ENCODE measurements at regions not wholly inside any gene's neighbourhood (a gene's known extent, or its start where the extent isn't known, plus 50 kb on each side); places are given as distances from the start of the nearest gene placed in this dataset.

- TF ChIP-seq, protein P1, sequence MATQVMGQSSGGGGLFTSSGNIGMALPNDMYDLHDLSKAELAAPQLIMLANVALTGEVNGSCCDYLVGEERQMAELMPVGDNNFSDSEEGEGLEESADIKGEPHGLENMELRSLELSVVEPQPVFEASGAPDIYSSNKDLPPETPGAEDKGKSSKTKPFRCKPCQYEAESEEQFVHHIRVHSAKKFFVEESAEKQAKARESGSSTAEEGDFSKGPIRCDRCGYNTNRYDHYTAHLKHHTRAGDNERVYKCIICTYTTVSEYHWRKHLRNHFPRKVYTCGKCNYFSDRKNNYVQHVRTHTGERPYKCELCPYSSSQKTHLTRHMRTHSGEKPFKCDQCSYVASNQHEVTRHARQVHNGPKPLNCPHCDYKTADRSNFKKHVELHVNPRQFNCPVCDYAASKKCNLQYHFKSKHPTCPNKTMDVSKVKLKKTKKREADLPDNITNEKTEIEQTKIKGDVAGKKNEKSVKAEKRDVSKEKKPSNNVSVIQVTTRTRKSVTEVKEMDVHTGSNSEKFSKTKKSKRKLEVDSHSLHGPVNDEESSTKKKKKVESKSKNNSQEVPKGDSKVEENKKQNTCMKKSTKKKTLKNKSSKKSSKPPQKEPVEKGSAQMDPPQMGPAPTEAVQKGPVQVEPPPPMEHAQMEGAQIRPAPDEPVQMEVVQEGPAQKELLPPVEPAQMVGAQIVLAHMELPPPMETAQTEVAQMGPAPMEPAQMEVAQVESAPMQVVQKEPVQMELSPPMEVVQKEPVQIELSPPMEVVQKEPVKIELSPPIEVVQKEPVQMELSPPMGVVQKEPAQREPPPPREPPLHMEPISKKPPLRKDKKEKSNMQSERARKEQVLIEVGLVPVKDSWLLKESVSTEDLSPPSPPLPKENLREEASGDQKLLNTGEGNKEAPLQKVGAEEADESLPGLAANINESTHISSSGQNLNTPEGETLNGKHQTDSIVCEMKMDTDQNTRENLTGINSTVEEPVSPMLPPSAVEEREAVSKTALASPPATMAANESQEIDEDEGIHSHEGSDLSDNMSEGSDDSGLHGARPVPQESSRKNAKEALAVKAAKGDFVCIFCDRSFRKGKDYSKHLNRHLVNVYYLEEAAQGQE (IDR thresholded peaks at IDR 0.05) = no peak
- no peak for TF ChIP-seq TAF1 (conservative IDR thresholded peaks at IDR 0.05)
- TF ChIP-seq, protein P2, sequence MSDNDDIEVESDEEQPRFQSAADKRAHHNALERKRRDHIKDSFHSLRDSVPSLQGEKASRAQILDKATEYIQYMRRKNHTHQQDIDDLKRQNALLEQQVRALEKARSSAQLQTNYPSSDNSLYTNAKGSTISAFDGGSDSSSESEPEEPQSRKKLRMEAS (IDR thresholded peaks at IDR 0.05) = no peak
- no peak for TF ChIP-seq EGR1 (IDR thresholded peaks at IDR 0.05; ENCODE audit: low read depth in 2 of 2)
- no peak for TF ChIP-seq GABPA (IDR thresholded peaks at IDR 0.05 in 1 of 2, conservative IDR thresholded peaks at IDR 0.05 in 1 of 2)
- no peak for TF ChIP-seq JUND (IDR thresholded peaks at IDR 0.05)
- TF ChIP-seq RAD21 (IDR thresholded peaks at IDR 0.05) = no peak
- TF ChIP-seq NR2F2 (IDR thresholded peaks at IDR 0.05) = no peak
- TF ChIP-seq FOXA2 (IDR thresholded peaks at IDR 0.05) = no peak
These were observed 617.6 kb downstream of the ADCYAP1 start (continued) for GRCh38 chr18:1522249-1522615.

GRCh38 chr18:1526991-1527390 is 622.3 kb downstream of the ADCYAP1 start:
- TF ChIP-seq GABPA (IDR thresholded peaks at IDR 0.05 in 1 of 2, conservative IDR thresholded peaks at IDR 0.05 in 1 of 2) = no peak
- TF ChIP-seq FOXA1 (IDR thresholded peaks at IDR 0.05) = no peak
- TF ChIP-seq, protein P3, sequence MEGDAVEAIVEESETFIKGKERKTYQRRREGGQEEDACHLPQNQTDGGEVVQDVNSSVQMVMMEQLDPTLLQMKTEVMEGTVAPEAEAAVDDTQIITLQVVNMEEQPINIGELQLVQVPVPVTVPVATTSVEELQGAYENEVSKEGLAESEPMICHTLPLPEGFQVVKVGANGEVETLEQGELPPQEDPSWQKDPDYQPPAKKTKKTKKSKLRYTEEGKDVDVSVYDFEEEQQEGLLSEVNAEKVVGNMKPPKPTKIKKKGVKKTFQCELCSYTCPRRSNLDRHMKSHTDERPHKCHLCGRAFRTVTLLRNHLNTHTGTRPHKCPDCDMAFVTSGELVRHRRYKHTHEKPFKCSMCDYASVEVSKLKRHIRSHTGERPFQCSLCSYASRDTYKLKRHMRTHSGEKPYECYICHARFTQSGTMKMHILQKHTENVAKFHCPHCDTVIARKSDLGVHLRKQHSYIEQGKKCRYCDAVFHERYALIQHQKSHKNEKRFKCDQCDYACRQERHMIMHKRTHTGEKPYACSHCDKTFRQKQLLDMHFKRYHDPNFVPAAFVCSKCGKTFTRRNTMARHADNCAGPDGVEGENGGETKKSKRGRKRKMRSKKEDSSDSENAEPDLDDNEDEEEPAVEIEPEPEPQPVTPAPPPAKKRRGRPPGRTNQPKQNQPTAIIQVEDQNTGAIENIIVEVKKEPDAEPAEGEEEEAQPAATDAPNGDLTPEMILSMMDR (IDR thresholded peaks at IDR 0.05; ENCODE audit: low read depth, low read length, missing input control) = no peak
- no peak for TF ChIP-seq EGR1 (IDR thresholded peaks at IDR 0.05; ENCODE audit: low read depth in 2 of 2)
- TF ChIP-seq HNF4A (conservative IDR thresholded peaks at IDR 0.05) = peak; percentile 12 to 28
- no peak for TF ChIP-seq JUND (IDR thresholded peaks at IDR 0.05)
- TF ChIP-seq SP1 (IDR thresholded peaks at IDR 0.05) = no peak
- Histone ChIP-seq H3K9ac (ENCODE audit: low read depth in 1 of 2, low read length in 2 of 2) (no peak overlapping the region), H3K27me3 (ENCODE audit: control insufficient read depth in 4 of 4, insufficient read depth in 4 of 4, low read length in 3 of 4) (no peaks in the 10 kb centered on the region), H3K4me1 (ENCODE audit: control insufficient read depth in 4 of 4, insufficient read depth in 4 of 4, low read length in 3 of 4) (peaks cover 0 to 8% (median 4%) of the 10 kb centered on the region in 4 donors), H3K27ac (ENCODE audit: low read depth in 1 of 2, low read length in 2 of 2) (no peak overlapping the region), H3K4me3 (ENCODE audit: low read depth in 1 of 3, low read length in 3 of 3) (no peak overlapping the region), H3K9me3 (ENCODE audit: control insufficient read depth in 4 of 4, low read length in 3 of 4) (no peaks in the 10 kb centered on the region), H3K36me3 (ENCODE audit: control insufficient read depth in 4 of 4, insufficient read depth in 3 of 4, low read depth in 1 of 4, low read length in 3 of 4) (no peaks in the 10 kb centered on the region)
- 29% methylated on average over 1 of the region's 1 CpG for WGBS
- no peak for DNase-seq (ENCODE audit: low spot score)

- no peak overlapping the region for H3K27ac ChIP-seq (ENCODE audit: low read depth in 1 of 2, low read length in 2 of 2)
- TF ChIP-seq GABPA (IDR thresholded peaks at IDR 0.05 in 1 of 2, conservative IDR thresholded peaks at IDR 0.05 in 1 of 2) = no peak
- no peak for TF ChIP-seq NR2F2 (IDR thresholded peaks at IDR 0.05)
- no peak for TF ChIP-seq TAF1 (conservative IDR thresholded peaks at IDR 0.05)
- no peak for TF ChIP-seq RXRA (IDR thresholded peaks at IDR 0.05)
- TF ChIP-seq, protein P3 (IDR thresholded peaks at IDR 0.05; ENCODE audit: low read depth, low read length, missing input control) = no peak
- TF ChIP-seq, protein P4, sequence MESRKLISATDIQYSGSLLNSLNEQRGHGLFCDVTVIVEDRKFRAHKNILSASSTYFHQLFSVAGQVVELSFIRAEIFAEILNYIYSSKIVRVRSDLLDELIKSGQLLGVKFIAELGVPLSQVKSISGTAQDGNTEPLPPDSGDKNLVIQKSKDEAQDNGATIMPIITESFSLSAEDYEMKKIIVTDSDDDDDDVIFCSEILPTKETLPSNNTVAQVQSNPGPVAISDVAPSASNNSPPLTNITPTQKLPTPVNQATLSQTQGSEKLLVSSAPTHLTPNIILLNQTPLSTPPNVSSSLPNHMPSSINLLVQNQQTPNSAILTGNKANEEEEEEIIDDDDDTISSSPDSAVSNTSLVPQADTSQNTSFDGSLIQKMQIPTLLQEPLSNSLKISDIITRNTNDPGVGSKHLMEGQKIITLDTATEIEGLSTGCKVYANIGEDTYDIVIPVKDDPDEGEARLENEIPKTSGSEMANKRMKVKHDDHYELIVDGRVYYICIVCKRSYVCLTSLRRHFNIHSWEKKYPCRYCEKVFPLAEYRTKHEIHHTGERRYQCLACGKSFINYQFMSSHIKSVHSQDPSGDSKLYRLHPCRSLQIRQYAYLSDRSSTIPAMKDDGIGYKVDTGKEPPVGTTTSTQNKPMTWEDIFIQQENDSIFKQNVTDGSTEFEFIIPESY (IDR thresholded peaks at IDR 0.05) = no peak
- TF ChIP-seq EGR1 (IDR thresholded peaks at IDR 0.05; ENCODE audit: low read depth in 2 of 2) = no peak
- TF ChIP-seq SP1 (IDR thresholded peaks at IDR 0.05) = no peak
- no peak for TF ChIP-seq HNF4A (conservative IDR thresholded peaks at IDR 0.05)
- no peak for TF ChIP-seq JUND (IDR thresholded peaks at IDR 0.05)
- TF ChIP-seq HNF4G (IDR thresholded peaks at IDR 0.05) = no peak
- TF ChIP-seq, protein P5, sequence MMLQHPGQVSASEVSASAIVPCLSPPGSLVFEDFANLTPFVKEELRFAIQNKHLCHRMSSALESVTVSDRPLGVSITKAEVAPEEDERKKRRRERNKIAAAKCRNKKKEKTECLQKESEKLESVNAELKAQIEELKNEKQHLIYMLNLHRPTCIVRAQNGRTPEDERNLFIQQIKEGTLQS (IDR thresholded peaks at IDR 0.05) = no peak
- no peak for TF ChIP-seq YY1 (IDR thresholded peaks at IDR 0.05)
- TF ChIP-seq, protein P2 (IDR thresholded peaks at IDR 0.05) = no peak
- TF ChIP-seq FOXA1 (IDR thresholded peaks at IDR 0.05) = no peak
- no peak overlapping the region for H3K9ac ChIP-seq (ENCODE audit: low read depth in 1 of 2, low read length in 2 of 2)
- DNase-seq (ENCODE audit: low spot score) = no peak
- WGBS = 36% methylated on average over 3 of the region's 3 CpGs
- no peaks in the 10 kb centered on the region for H3K9me3 ChIP-seq (ENCODE audit: control insufficient read depth in 4 of 4, low read length in 3 of 4)
- no peaks in the 10 kb centered on the region for H3K27me3 ChIP-seq (ENCODE audit: control insufficient read depth in 4 of 4, insufficient read depth in 4 of 4, low read length in 3 of 4)
- no peaks in the 10 kb centered on the region for H3K36me3 ChIP-seq (ENCODE audit: control insufficient read depth in 4 of 4, insufficient read depth in 3 of 4, low read depth in 1 of 4, low read length in 3 of 4)
- H3K4me3 ChIP-seq (ENCODE audit: low read depth in 1 of 3, low read length in 3 of 3) = no peak overlapping the region
- H3K4me1 ChIP-seq (ENCODE audit: control insufficient read depth in 4 of 4, insufficient read depth in 4 of 4, low read length in 3 of 4) = peaks cover 0 to 8% (median 4%) of the 10 kb centered on the region in 4 donors
These were observed 623.1 kb downstream of the ADCYAP1 start for GRCh38 chr18:1527805-1528204.
